ENCODE measurements at regions not wholly inside any gene's neighbourhood (a gene's known extent, or its start where the extent isn't known, plus 50 kb on each side); places are given as distances from the start of the nearest gene placed in this dataset.

DNA sequence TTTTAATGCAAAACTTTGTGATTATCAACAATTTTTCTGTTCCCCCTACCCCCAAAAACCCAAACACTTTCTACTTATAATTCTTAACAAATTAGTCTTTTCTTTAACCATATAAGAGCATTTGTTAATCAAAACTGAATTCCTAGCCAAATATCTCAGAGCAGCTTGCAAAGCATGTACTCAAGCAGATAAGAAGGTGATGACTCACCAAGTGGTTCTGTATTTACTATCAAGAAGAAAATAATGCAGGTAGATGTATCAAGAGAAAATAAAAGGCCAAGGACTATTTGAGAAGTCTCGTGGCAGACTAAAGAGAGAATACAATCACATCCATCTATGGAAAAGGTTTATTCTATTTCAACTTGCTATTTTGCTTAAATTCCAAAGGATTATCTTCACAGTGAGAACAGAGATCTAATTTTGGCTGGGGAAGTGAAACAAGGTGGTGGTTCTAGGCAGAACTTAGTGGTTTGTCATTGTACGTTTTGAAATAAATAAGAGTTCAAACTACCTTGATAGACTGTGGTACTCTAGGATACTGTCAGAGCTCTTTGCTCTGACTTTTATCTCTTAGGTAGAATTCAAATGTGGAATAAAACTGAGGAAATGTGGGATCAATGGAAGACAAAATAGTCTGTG lies 94.7 kb upstream of the NRIP1 start (continued):
- no peak for TF ChIP-seq PAX5 (IDR thresholded peaks at IDR 0.05; ENCODE audit: borderline replicate concordance, low read depth, low read length)

DNA sequence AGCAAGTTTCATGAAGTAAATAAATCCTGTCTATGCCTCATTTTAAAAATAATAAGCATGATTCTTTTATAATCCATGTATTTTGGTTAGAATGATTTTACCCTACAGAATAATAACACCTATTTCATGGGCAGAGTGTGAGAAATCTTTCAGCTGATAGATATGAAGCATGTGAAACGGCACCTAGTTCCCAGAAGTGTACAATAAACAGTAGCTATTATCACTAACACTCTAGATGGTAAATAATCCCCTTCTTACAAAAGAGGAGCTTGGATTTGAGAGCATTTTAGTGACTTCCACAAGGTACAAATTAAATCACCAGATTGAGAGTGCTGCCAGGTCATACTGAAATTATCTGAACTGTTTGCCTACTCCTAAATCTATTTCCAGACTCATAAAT lies 95.3 kb upstream of the NRIP1 start:
- no TSS peak for BruUV-seq (replicated peaks)
- Histone ChIP-seq H3K79me2 (ENCODE audit: control insufficient read depth, insufficient read depth, low read length) (no peaks in the 10 kb centered on the region), H3K4me3 (no peak overlapping the region), H3K27ac (ENCODE audit: control insufficient read depth, insufficient read depth) (no peak overlapping the region), H3K36me3 (ENCODE audit: control insufficient read depth in 2 of 2, insufficient read depth in 2 of 2, low read length in 1 of 2) (no peaks in the 10 kb centered on the region), H2AFZ (ENCODE audit: control insufficient read depth, low read depth, low read length) (no peak overlapping the region), H3K4me2 (ENCODE audit: control insufficient read depth, insufficient read depth) (no peak overlapping the region), H3K27me3 (replicated peaks in 1 of 2; ENCODE audit: control insufficient read depth in 2 of 2, insufficient read depth in 2 of 2, low read length in 1 of 2) (no peaks in the 10 kb centered on the region), H3K4me1 (ENCODE audit: control insufficient read depth, insufficient read depth, low read length) (peaks cover 4% of the 10 kb centered on the region; the same call in 1 of the 2 replicates), H3K9ac (ENCODE audit: control insufficient read depth, insufficient read depth, low read length) (no peak overlapping the region), H4K20me1 (ENCODE audit: control insufficient read depth, insufficient read depth) (no peaks in the 10 kb centered on the region), H3K9me3 (replicated peaks; ENCODE audit: control insufficient read depth, insufficient read depth, low read length) (no peaks in the 10 kb centered on the region; the same call in 2 of the 3 replicates)
- FAIRE-seq, result no peak
- in situ Hi-C loops (cut with MboI) (no loop called here), intact Hi-C loops (cut with micrococcal nuclease; ENCODE audit: unreplicated experiment) (no loop called here)
- ChIA-PET CTCF (interaction anchor here (0.6 kb wide), 1 partner anchor 95 kb away, joined by 3 read pairs; no protein-coding TSS in a partner anchor), POLR2A (no interaction called here), RAD21 (ENCODE audit: unreplicated experiment) (no interaction called here), SMC1A (ENCODE audit: uncharacterized antibody, unreplicated experiment) (no interaction called here)
- TF ChIP-seq, protein P1, sequence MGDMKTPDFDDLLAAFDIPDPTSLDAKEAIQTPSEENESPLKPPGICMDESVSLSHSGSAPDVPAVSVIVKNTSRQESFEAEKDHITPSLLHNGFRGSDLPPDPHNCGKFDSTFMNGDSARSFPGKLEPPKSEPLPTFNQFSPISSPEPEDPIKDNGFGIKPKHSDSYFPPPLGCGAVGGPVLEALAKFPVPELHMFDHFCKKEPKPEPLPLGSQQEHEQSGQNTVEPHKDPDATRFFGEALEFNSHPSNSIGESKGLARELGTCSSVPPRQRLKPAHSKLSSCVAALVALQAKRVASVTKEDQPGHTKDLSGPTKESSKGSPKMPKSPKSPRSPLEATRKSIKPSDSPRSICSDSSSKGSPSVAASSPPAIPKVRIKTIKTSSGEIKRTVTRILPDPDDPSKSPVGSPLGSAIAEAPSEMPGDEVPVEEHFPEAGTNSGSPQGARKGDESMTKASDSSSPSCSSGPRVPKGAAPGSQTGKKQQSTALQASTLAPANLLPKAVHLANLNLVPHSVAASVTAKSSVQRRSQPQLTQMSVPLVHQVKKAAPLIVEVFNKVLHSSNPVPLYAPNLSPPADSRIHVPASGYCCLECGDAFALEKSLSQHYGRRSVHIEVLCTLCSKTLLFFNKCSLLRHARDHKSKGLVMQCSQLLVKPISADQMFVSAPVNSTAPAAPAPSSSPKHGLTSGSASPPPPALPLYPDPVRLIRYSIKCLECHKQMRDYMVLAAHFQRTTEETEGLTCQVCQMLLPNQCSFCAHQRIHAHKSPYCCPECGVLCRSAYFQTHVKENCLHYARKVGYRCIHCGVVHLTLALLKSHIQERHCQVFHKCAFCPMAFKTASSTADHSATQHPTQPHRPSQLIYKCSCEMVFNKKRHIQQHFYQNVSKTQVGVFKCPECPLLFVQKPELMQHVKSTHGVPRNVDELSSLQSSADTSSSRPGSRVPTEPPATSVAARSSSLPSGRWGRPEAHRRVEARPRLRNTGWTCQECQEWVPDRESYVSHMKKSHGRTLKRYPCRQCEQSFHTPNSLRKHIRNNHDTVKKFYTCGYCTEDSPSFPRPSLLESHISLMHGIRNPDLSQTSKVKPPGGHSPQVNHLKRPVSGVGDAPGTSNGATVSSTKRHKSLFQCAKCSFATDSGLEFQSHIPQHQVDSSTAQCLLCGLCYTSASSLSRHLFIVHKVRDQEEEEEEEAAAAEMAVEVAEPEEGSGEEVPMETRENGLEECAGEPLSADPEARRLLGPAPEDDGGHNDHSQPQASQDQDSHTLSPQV (IDR thresholded peaks at IDR 0.05), result no peak
- no peak for TF ChIP-seq NFXL1 (IDR thresholded peaks at IDR 0.05; ENCODE audit: borderline replicate concordance)
- WGBS (ENCODE audit: insufficient coverage, insufficient replicate concordance, low lambda C conversion rate, missing lambda C conversion rate), result 0% methylated on average over 1 of the region's 1 CpG
- no peak for ATAC-seq
- no peak for DNase-seq (ENCODE audit: low read depth, low spot score)
